K562 (cell line): ENCODE measurements at regions not wholly inside any gene's neighbourhood (a gene's known extent, or its start where the extent isn't known, plus 50 kb on each side); places are given as distances from the start of the nearest gene placed in this dataset.

Experiments
- DACH1 ChIP-seq: fragments of 450-650 bp; IDR thresholded peaks from 2 replicates; pipeline ENCODE4 v1.6.1; 2018; ENCODE audit not compliant: partially characterized antibody
- DMBX1 ChIP-seq: fragments of 250-450 bp; sonication (Bioruptor Pico); IDR thresholded peaks from 2 replicates; pipeline ENCODE4 v1.8.0; 2022; ENCODE audit warnings: inconsistent platforms, mild to moderate bottlenecking, moderate library complexity, borderline replicate concordance
- EZH2 ChIP-seq: IDR thresholded peaks from 2 replicates; pipeline ENCODE4 v1.6.1; 2012; ENCODE audit warnings: low read depth, mild to moderate bottlenecking, inconsistent platforms, low read length, borderline replicate concordance
- FOXJ3 ChIP-seq: sonication (generic); formaldehyde crosslinking; IDR thresholded peaks from 2 replicates; pipeline ENCODE4 v1.4.0; 2020; ENCODE audit warnings: mild to moderate bottlenecking, missing genetic modification reagents
- NCOA1 ChIP-seq: fragments of 450-650 bp; IDR thresholded peaks from 2 replicates; pipeline ENCODE4 v1.6.1; 2016; ENCODE audit warnings: low read depth
- REST ChIP-seq, 2 experiments: fragments of 450-650 bp; formaldehyde crosslinking in 1 of 2; IDR thresholded peaks; 2 replicates each; pipeline versions ENCODE4 v1.4.0 to v1.6.1; 2014 to 2020; ENCODE audit warnings: mild to moderate bottlenecking in 2 of 2, borderline replicate concordance in 1 of 2, low read depth in 1 of 2
- SMAD3 ChIP-seq: fragments of 450-650 bp; formaldehyde crosslinking; conservative IDR thresholded peaks from 2 replicates; pipeline ENCODE4 v1.4.0; 2020; ENCODE audit warnings: mild to moderate bottlenecking
- ZNF79 ChIP-seq: fragments of 250-450 bp; sonication (Bioruptor Pico); IDR thresholded peaks from 2 replicates; pipeline ENCODE4 v1.4.0; 2020; ENCODE audit warnings: low read depth, mild to moderate bottlenecking, moderate library complexity

DNA sequence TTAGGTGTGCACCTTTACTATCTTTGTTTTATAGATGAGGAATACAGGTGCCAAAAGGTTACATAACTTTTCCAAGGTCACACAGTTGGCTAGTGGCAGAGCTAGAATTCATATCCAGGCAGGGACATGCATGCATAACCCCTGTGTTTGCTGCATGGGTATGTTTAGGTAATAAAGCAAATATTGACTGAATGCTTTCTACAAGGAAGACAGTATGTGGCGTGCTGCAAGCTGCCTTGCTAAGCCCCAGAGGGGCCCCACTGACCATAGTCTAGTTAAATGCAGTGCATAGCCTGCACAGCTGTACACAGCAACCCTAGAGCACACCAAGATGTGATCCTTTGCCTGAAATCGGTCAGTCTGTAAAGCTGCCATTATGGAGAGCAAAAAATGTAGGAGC is 320.5 kb upstream of the IGFBP7 start:
- no peak for TF ChIP-seq NCOA1
- TF ChIP-seq ZNF79 (CRISPR knock-in tag) = no peak
- no peak for TF ChIP-seq SMAD3
- TF ChIP-seq DACH1 = no peak
- TF ChIP-seq FOXJ3 (CRISPR knock-in tag) = no peak
- no peak for TF ChIP-seq EZH2
- no peak for TF ChIP-seq REST (IDR thresholded peaks at IDR 0.05; ENCODE audit: borderline replicate concordance)
- TF ChIP-seq REST (CRISPR knock-in tag; IDR thresholded peaks at IDR 0.05; ENCODE audit: low read depth) = no peak
- TF ChIP-seq DMBX1 = no peak
